Effector memory CD4-positive, alpha-beta T cell (primary cell): ENCODE measurements at regions not wholly inside any gene's neighbourhood (a gene's known extent, or its start where the extent isn't known, plus 50 kb on each side); places are given as distances from the start of the nearest gene placed in this dataset.

Source experiments
- DNase-seq, 3 donors: peaks; one replicate each; pipeline ENCODE4 v3.0.0-alpha.2; 2020
- H3K27ac ChIP-seq: 2 replicates; pipeline ENCODE4 v1.7.0; 2013; ENCODE audit warnings: mild to moderate bottlenecking, low read length, moderate library complexity; ENCODE audit not compliant: insufficient read depth, poor library complexity, severe bottlenecking
- H3K27me3 ChIP-seq: replicated peaks from 2 replicates; pipeline ENCODE4 v1.7.0; 2013; ENCODE audit warnings: mild to moderate bottlenecking, low read length; ENCODE audit not compliant: insufficient read depth, control insufficient read depth, poor library complexity, severe bottlenecking
- H3K36me3 ChIP-seq: 2 replicates; pipeline ENCODE4 v1.7.0; 2013; ENCODE audit warnings: mild to moderate bottlenecking, low read length, moderate library complexity; ENCODE audit not compliant: control insufficient read depth, insufficient read depth
- H3K4me1 ChIP-seq: 2 replicates; pipeline ENCODE4 v1.7.0; 2013; ENCODE audit warnings: low read length, mild to moderate bottlenecking; ENCODE audit not compliant: control insufficient read depth, insufficient read depth, poor library complexity, severe bottlenecking
- H3K4me3 ChIP-seq: 2 replicates; pipeline ENCODE4 v1.7.0; 2013; ENCODE audit warnings: low read length, low read depth, mild to moderate bottlenecking; ENCODE audit not compliant: insufficient read depth, poor library complexity, severe bottlenecking
- H3K9me3 ChIP-seq: 2 replicates; pipeline ENCODE4 v1.7.0; 2013; ENCODE audit warnings: mild to moderate bottlenecking, low read length, moderate library complexity; ENCODE audit not compliant: control insufficient read depth

DNA sequence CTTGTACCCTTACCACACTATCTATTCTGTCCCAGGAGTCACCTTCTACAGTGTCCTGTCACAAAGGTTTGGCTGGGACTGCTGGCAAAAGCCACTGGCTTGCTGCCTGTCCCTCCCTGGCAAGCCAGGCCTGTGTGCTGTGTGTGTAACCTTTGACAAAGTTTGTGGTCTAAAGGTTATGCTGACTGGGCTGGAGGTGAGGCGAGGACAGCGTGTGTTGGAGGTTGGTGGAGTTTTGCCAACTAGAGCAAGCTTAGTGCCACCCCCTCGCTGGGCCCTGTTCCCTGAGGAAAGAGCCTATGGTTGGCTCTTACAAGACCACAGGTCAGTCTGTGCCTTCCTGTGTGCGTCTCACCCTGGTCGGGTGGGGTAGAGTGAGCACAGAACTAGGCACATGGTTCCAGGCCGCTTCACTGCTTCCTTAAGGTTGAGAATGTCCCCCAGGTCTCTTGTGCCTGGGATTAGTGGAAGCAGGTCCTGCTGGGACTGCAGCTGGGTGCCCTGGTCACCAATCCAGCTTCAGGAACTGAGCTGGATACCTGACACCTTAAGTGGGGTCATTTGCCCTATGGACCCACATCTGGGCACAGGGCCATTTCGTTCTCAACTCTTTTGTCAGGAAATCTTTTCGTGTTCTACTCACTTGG, 152.2 kb downstream of the GADD45G start:
- DNase-seq = no peak
- no peak overlapping the region for H3K27ac ChIP-seq
- H3K4me1 ChIP-seq = no peaks in the 10 kb centered on the region
- H3K27me3 ChIP-seq = no peaks in the 10 kb centered on the region
- no peaks in the 10 kb centered on the region for H3K9me3 ChIP-seq
- H3K4me3 ChIP-seq = no peak overlapping the region
- no peaks in the 10 kb centered on the region for H3K36me3 ChIP-seq

DNA sequence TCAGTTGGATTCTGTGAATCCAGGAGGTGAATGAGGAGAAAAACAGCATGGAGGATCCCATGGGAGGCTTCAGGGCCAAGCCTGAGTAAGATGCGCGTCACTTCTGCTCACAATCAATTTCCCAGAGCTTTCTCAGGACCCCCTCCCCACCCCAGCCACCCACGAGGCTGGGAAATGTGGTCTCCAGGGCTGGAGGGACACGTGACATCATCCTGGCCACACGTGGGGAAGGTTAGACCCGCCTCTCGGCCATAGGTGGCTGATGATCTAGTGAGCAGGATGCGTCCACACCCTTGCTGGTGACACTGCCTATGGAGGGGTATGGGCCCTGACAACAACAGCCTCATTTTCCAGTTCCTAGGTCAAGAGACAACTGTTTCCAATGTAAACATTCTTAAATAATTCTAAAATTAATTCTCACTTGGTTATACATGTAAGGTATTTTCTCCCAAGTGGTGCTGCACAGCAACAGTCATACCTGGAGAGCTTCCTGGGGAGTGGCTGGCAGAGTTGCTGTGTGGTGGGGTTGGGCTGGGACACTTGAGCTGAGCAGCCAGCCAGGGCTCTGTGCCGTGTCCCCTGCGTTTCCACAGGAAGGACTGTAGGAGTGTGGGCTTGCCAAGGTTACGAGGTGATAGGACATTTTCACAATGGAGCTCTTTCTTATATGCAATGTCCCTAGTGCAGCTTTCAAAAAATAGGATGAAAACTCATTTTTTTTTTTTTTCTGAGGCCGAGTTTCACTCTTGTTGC, 153.1 kb downstream of the GADD45G start:
- no peak for DNase-seq
- no peak overlapping the region for H3K4me3 ChIP-seq
- no peak overlapping the region for H3K27ac ChIP-seq
- no peaks in the 10 kb centered on the region for H3K9me3 ChIP-seq
- no peaks in the 10 kb centered on the region for H3K36me3 ChIP-seq
- H3K4me1 ChIP-seq = no peaks in the 10 kb centered on the region
- no peaks in the 10 kb centered on the region for H3K27me3 ChIP-seq

DNA sequence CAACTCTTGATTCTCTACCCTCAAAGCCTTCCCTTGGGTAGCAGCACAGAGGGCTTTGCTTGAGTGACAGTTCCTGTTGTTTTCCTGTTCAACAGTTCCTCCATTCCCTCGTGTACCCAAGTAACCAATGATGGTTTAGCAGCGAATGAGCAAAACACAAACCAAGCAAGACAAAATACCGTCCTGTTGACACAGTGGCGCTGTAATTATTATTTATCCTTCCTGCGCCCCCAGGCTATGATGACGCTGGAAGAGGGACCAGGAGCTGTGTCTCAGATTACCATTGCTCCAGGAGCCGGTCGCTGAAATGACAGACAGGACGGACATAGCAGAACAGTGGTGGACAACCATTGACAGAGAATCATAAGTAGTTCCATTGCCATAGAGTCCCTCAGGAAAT, 154.8 kb downstream of the GADD45G start:
- H3K27ac ChIP-seq = no peak overlapping the region
- H3K9me3 ChIP-seq = no peaks in the 10 kb centered on the region
- H3K4me1 ChIP-seq = no peaks in the 10 kb centered on the region
- no peak overlapping the region for H3K4me3 ChIP-seq
- no peaks in the 10 kb centered on the region for H3K36me3 ChIP-seq
- H3K27me3 ChIP-seq = no peaks in the 10 kb centered on the region
- no peak for DNase-seq

GRCh38 chr9:89760123-89760522, 155.3 kb downstream of the GADD45G start:
- Histone ChIP-seq H3K4me3 (no peak overlapping the region), H3K27ac (no peak overlapping the region), H3K4me1 (no peaks in the 10 kb centered on the region), H3K9me3 (no peaks in the 10 kb centered on the region), H3K27me3 (no peaks in the 10 kb centered on the region), H3K36me3 (no peaks in the 10 kb centered on the region)
- DNase-seq = no peak

DNA sequence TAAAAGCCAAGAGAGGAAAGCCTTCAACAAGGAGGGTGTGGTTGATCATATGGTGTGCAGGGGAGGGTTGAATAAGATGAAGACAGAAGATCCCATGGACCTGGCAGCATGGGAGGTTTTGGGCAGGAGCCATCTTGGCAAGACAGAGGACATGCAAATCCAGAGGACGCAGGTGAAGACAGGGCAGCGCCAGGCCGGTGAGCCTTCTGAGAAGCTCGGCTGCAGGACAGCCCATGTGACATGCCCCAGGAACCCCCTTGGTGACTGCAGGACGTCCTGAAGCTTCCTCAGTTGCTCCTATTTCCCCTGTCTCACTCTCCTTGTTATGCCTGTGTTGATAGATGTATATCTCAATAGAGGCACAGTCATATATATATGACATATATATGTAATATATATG, 159.4 kb downstream of the GADD45G start:
- Histone ChIP-seq H3K36me3 (no peaks in the 10 kb centered on the region), H3K9me3 (no peaks in the 10 kb centered on the region), H3K27me3 (no peaks in the 10 kb centered on the region), H3K27ac (no peak overlapping the region), H3K4me1 (no peaks in the 10 kb centered on the region), H3K4me3 (no peak overlapping the region)
- no peak for DNase-seq

DNA sequence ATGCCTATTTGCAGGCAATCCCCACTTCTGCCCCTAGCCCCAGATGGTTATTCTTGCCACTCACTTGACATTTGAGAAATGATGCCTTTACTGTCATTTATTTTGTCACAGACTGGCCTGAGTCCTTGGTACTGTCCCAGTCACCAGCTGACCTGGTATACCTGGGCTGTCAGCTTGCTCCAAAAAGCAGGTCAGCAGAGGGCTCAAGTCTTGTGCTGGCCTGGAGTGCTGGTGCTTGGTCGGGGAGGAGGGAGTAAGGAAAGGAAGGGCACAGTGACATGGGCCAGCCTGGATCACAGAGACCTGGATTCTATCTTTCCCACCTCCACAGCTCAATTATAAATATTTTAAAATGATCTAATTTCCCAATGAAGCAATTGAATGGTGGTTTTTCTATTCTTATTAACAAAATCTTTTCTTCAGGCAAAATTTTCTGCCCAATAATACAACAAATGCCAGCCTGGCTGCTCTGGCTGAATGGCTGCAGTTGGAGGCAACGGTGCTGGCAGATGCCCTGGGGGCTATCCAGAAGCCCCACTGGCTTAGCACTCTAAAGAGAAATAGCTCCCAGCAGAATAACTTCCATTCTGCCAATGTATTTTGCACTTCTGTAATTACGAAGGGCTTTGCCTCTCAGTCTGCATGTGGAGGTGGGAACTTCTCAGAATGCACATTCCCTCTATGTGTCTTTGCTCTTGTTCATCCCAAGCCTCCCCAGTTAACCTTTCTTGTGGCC, 160.6 kb downstream of the GADD45G start:
- Histone ChIP-seq H3K27ac (no peak overlapping the region), H3K36me3 (no peaks in the 10 kb centered on the region), H3K9me3 (no peaks in the 10 kb centered on the region), H3K4me1 (no peaks in the 10 kb centered on the region), H3K27me3 (no peaks in the 10 kb centered on the region), H3K4me3 (no peak overlapping the region)
- no peak for DNase-seq

- H3K27me3 ChIP-seq = no peaks in the 10 kb centered on the region
- DNase-seq = no peak
- H3K9me3 ChIP-seq = no peaks in the 10 kb centered on the region
- no peak overlapping the region for H3K27ac ChIP-seq
- H3K4me3 ChIP-seq = no peak overlapping the region
- H3K36me3 ChIP-seq = no peaks in the 10 kb centered on the region
- H3K4me1 ChIP-seq = no peaks in the 10 kb centered on the region
These were observed 162.2 kb downstream of the GADD45G start for GRCh38 chr9:89766991-89767390.

- H3K4me3 ChIP-seq = no peak overlapping the region
- no peaks in the 10 kb centered on the region for H3K9me3 ChIP-seq
- H3K36me3 ChIP-seq = no peaks in the 10 kb centered on the region
- no peak for DNase-seq
- H3K27ac ChIP-seq = no peak overlapping the region
- H3K27me3 ChIP-seq = no peaks in the 10 kb centered on the region
- H3K4me1 ChIP-seq = no peaks in the 10 kb centered on the region
These were observed 163.2 kb downstream of the GADD45G start for GRCh38 chr9:89768051-89768450.

GRCh38 chr9:89768650-89769071, 163.8 kb downstream of the GADD45G start:
- no peaks in the 10 kb centered on the region for H3K36me3 ChIP-seq
- H3K9me3 ChIP-seq = no peaks in the 10 kb centered on the region
- no peak for DNase-seq
- H3K27me3 ChIP-seq = no peaks in the 10 kb centered on the region
- H3K4me1 ChIP-seq = no peaks in the 10 kb centered on the region
- H3K27ac ChIP-seq = no peak overlapping the region
- H3K4me3 ChIP-seq = no peak overlapping the region
